H1 (cell line): ENCODE measurements at regions not wholly inside any gene's neighbourhood (a gene's known extent, or its start where the extent isn't known, plus 50 kb on each side); places are given as distances from the start of the nearest gene placed in this dataset.

Experiments used
- CTCF ChIA-PET: fragments of 300-600 bp; sonication (Branson Sonifier 250); formaldehyde crosslinking; loops from one replicate; lab custom pipeline; 2021; ENCODE audit not compliant: partially characterized antibody; lab: Charles Lee
- POLR2A ChIA-PET: fragments of 300-600 bp; sonication (Branson Sonifier 250); formaldehyde crosslinking; loops from one replicate; lab custom pipeline; 2021; ENCODE audit warnings: inconsistent platforms; ENCODE audit not compliant: partially characterized antibody; lab: Charles Lee
- DNase-seq, 2 experiments: peaks; one replicate each; pipeline versions ENCODE4 v3.0.0 to v3.0.0-alpha.2; 2010 to 2022; ENCODE audit warnings: low spot score in 2 of 2, low read depth in 1 of 2, mixed read lengths in 1 of 2
- FAIRE-seq: peaks from 2 replicates; lab custom pipeline; 2011; peaks lifted over from hg19 to GRCh38; lab: Jason Lieb, UNC
- H2AFZ ChIP-seq: 2 replicates; pipeline ENCODE4 v1.8.1; 2012; ENCODE audit warnings: low read length, inconsistent platforms
- H2AK5ac ChIP-seq: 2 replicates; pipeline ENCODE4 v1.6.1; 2013; ENCODE audit warnings: low read depth, low read length
- H2BK120ac ChIP-seq: replicated peaks from 2 replicates; pipeline ENCODE3; 2013; ENCODE audit warnings: low read depth, low read length, inconsistent platforms
- H2BK12ac ChIP-seq: 2 replicates; pipeline ENCODE4 v1.6.1; 2013; ENCODE audit warnings: low read depth, low read length
- H2BK15ac ChIP-seq: 2 replicates; pipeline ENCODE4 v1.6.1; 2013; ENCODE audit warnings: low read length
- H2BK20ac ChIP-seq: 2 replicates; pipeline ENCODE4 v1.6.1; 2013; ENCODE audit warnings: low read length
- H2BK5ac ChIP-seq: 2 replicates; pipeline ENCODE4 v1.6.1; 2013; ENCODE audit warnings: low read depth, low read length
- H3K14ac ChIP-seq: 2 replicates; pipeline ENCODE4 v1.6.1; 2013; ENCODE audit warnings: inconsistent platforms; ENCODE audit not compliant: insufficient read length
- H3K18ac ChIP-seq: 2 replicates; pipeline ENCODE4 v1.6.1; 2013; ENCODE audit warnings: low read length; ENCODE audit errors: extremely low read depth
- H3K23ac ChIP-seq: 2 replicates; pipeline ENCODE4 v1.6.1; 2013; ENCODE audit warnings: inconsistent platforms; ENCODE audit not compliant: insufficient read length
- H3K23me2 ChIP-seq: 2 replicates; pipeline ENCODE4 v1.6.1; 2013; ENCODE audit warnings: low read depth, low read length
- H3K27ac ChIP-seq: 2 replicates; pipeline ENCODE4 v1.6.1; 2011; ENCODE audit warnings: low read depth, low read length, inconsistent platforms
- H3K27me3 ChIP-seq, 4 experiments: replicated peaks in 1 of 4; 1 replicate in 1 of 4; 2 replicates in 3 of 4; pipeline versions ENCODE4 v1.6.1 to v1.8.1; 2011 to 2013; ENCODE audit warnings: low read length in 3 of 4, mild to moderate bottlenecking in 3 of 4, inconsistent platforms in 2 of 4, mixed read lengths in 2 of 4, moderate library complexity in 1 of 4; ENCODE audit not compliant: control insufficient read depth in 3 of 4, insufficient read depth in 3 of 4; ENCODE audit errors: extremely low read depth in 1 of 4
- H3K36me3 ChIP-seq, 4 experiments: 2 replicates each; pipeline versions ENCODE4 v1.6.1 to v1.8.1; 2011 to 2013; ENCODE audit warnings: mild to moderate bottlenecking in 4 of 4, low read length in 3 of 4, moderate library complexity in 2 of 4, control low read depth in 1 of 4, inconsistent platforms in 1 of 4; ENCODE audit not compliant: insufficient read depth in 4 of 4, control insufficient read depth in 2 of 4
- H3K4ac ChIP-seq: replicated peaks from 2 replicates; pipeline ENCODE3; 2013; ENCODE audit warnings: low read length, low read depth, mixed read lengths, inconsistent platforms; ENCODE audit not compliant: insufficient read length
- H3K4me1 ChIP-seq, 4 experiments: replicated peaks in 1 of 4; 1 replicate in 1 of 4; 2 replicates in 3 of 4; pipeline versions ENCODE4 v1.6.1 to v1.8.1; 2011 to 2013; ENCODE audit warnings: low read length in 3 of 4, inconsistent platforms in 2 of 4, mixed read lengths in 1 of 4; ENCODE audit not compliant: insufficient read depth in 4 of 4, control insufficient read depth in 3 of 4
- H3K4me2 ChIP-seq, 2 experiments: 2 replicates each; pipeline versions ENCODE4 v1.6.1 to v1.8.1; 2011 to 2013; ENCODE audit warnings: low read depth in 2 of 2, low read length in 2 of 2, control low read depth in 1 of 2, inconsistent platforms in 1 of 2, mild to moderate bottlenecking in 1 of 2; ENCODE audit not compliant: insufficient read depth in 1 of 2
- H3K4me3 ChIP-seq, 4 experiments: fragments of 200-600, 300-600 bp in 1 of 4; sonication (generic), shearing (Covaris generic), sonication (Bioruptor Twin) in 1 of 4; 2 replicates each; pipeline versions ENCODE4 v1.5.1 to v1.8.1; 2011 to 2016; ENCODE audit warnings: low read length in 4 of 4, low read depth in 3 of 4, control low read depth in 2 of 4, inconsistent platforms in 2 of 4, mild to moderate bottlenecking in 2 of 4, mixed read lengths in 1 of 4, moderate library complexity in 1 of 4; ENCODE audit not compliant: insufficient read depth in 2 of 4; ENCODE audit errors: extremely low read depth in 1 of 4
- H3K56ac ChIP-seq: replicated peaks from 2 replicates; pipeline ENCODE3; 2013; ENCODE audit warnings: low read depth, mild to moderate bottlenecking, mixed read lengths, low read length, inconsistent platforms; ENCODE audit not compliant: insufficient read length
- H3K79me1 ChIP-seq: 2 replicates; pipeline ENCODE4 v1.6.1; 2013; ENCODE audit warnings: low read depth, low read length, control low read depth
- H3K79me2 ChIP-seq, 2 experiments: 2 replicates each; pipeline versions ENCODE4 v1.6.1 to v1.8.1; 2012 to 2013; ENCODE audit warnings: low read length in 2 of 2, mild to moderate bottlenecking in 2 of 2, inconsistent platforms in 1 of 2; ENCODE audit not compliant: insufficient read depth in 2 of 2, control insufficient read depth in 1 of 2
- H3K9ac ChIP-seq, 4 experiments: replicated peaks in 1 of 4; 1 replicate in 1 of 4; 2 replicates in 3 of 4; pipeline versions ENCODE4 v1.6.1 to v1.8.1; 2011 to 2013; ENCODE audit warnings: low read depth in 3 of 4, low read length in 3 of 4, control low read depth in 2 of 4, mild to moderate bottlenecking in 2 of 4, moderate library complexity in 2 of 4, inconsistent platforms in 1 of 4; ENCODE audit errors: extremely low read depth in 1 of 4
- H3K9me3 ChIP-seq, 2 experiments: 2 replicates each; pipeline versions ENCODE4 v1.6.1 to v1.8.1; 2012 to 2013; ENCODE audit warnings: mild to moderate bottlenecking in 2 of 2, moderate library complexity in 2 of 2, control low read depth in 1 of 2, inconsistent platforms in 1 of 2, low read depth in 1 of 2, low read length in 1 of 2, mixed read lengths in 1 of 2; ENCODE audit not compliant: insufficient read depth in 2 of 2
- H4K20me1 ChIP-seq, 2 experiments: replicated peaks in 1 of 2; 2 replicates each; pipeline versions ENCODE3 to v1.8.1; 2011 to 2013; ENCODE audit warnings: inconsistent platforms in 2 of 2, low read length in 2 of 2, mild to moderate bottlenecking in 1 of 2; ENCODE audit not compliant: insufficient read depth in 2 of 2, control insufficient read depth in 1 of 2
- H4K5ac ChIP-seq: 2 replicates; pipeline ENCODE4 v1.6.1; 2013; ENCODE audit warnings: low read length, low read depth, mixed read lengths, inconsistent platforms; ENCODE audit not compliant: insufficient read length
- H4K8ac ChIP-seq: 2 replicates; pipeline ENCODE4 v1.8.0; 2013; ENCODE audit warnings: mild to moderate bottlenecking, moderate library complexity, low read length, inconsistent platforms; ENCODE audit not compliant: insufficient read depth; ENCODE audit errors: extremely low read depth
- H4K91ac ChIP-seq: replicated peaks from 2 replicates; pipeline ENCODE3; 2013; ENCODE audit warnings: low read length, mixed read lengths, inconsistent platforms; ENCODE audit not compliant: insufficient read length
- BCL11A ChIP-seq, 2 experiments: IDR thresholded peaks; one replicate each; pipeline ENCODE4 v1.6.1; 2011; ENCODE audit warnings: low read depth in 2 of 2, low read length in 2 of 2, mild to moderate bottlenecking in 2 of 2
- CTBP2 ChIP-seq: IDR thresholded peaks from 2 replicates; pipeline ENCODE4 v1.7.0; 2011; ENCODE audit warnings: borderline replicate concordance, mild to moderate bottlenecking, moderate library complexity, mixed read lengths, low read length; ENCODE audit not compliant: insufficient read depth, insufficient read length
- MAFK ChIP-seq: IDR thresholded peaks from 2 replicates; pipeline ENCODE4 v1.6.1; 2012; ENCODE audit warnings: low read depth, mild to moderate bottlenecking, improper control_type of control experiment, low read length
- ZNF274 ChIP-seq: IDR thresholded peaks from 2 replicates; pipeline ENCODE4 v1.7.0; 2012; ENCODE audit warnings: low read length, borderline replicate concordance; ENCODE audit errors: extremely low read depth
- WGBS, 2 experiments: shearing (Covaris generic) in 1 of 2; methylation state at CpG; one replicate each; pipeline versions ENCODE4 v1.1.6 to v1.1.7; 2013 to 2015; ENCODE audit warnings: low lambda C conversion rate in 2 of 2, mixed read lengths in 2 of 2, inconsistent platforms in 1 of 2, low coverage in 1 of 2, missing lambda C conversion rate in 1 of 2; ENCODE audit not compliant: insufficient replicate concordance in 2 of 2, insufficient coverage in 1 of 2, insufficient read length in 1 of 2; ENCODE audit errors: extremely low coverage in 1 of 2, missing lambda C conversion rate in 1 of 2; 5-methylcytosine and 5-hydroxymethylcytosine counted together

- Histone ChIP-seq H4K5ac (no peak overlapping the region), H3K23ac (no peak overlapping the region), H3K79me2 (no peaks in the 10 kb centered on the region), H3K9me3 (no peaks in the 10 kb centered on the region), H3K18ac (no peak overlapping the region), H2BK120ac (no peak overlapping the region), H2BK5ac (no peak overlapping the region), H3K9ac (no peak overlapping the region), H4K91ac (no peak overlapping the region), H3K27ac (no peak overlapping the region), H3K14ac (no peak overlapping the region), H2AK5ac (no peak overlapping the region), H3K4me3 (no peak overlapping the region), H3K4me1 (peaks cover 0 to 4% (median 0%) of the 10 kb centered on the region in 4 experiments; a peak in 1 of 7 replicates), H3K79me1 (no peaks in the 10 kb centered on the region), H4K8ac (no peak overlapping the region), H2BK20ac (no peak overlapping the region), H2BK15ac (no peak overlapping the region), H3K4me2 (no peak overlapping the region), H3K4ac (no peak overlapping the region), H3K27me3 (no peaks in the 10 kb centered on the region), H3K23me2 (no peaks in the 10 kb centered on the region), H3K36me3 (no peaks in the 10 kb centered on the region), H4K20me1 (no peaks in the 10 kb centered on the region), H3K56ac (no peak overlapping the region), H2BK12ac (no peak overlapping the region), H2AFZ (no peak overlapping the region)
- ChIA-PET CTCF (interaction anchor here (0.6 kb wide), 1 partner anchor 9 kb away, joined by 3 read pairs; no protein-coding TSS in a partner anchor), POLR2A (no interaction called here)
- FAIRE-seq (no peak), DNase-seq (no peak)
- WGBS, 2 experiments: 89% methylated on average over 3 of the region's 3 CpGs; no CpG with 5 or more reads in 1 of the 2 experiments
- no peak for TF ChIP-seq CTBP2
- TF ChIP-seq BCL11A (IDR thresholded peaks at IDR 0.05; ENCODE audit: low read depth in 2 of 2, low read length in 2 of 2): no peak
- no peak for TF ChIP-seq MAFK
- TF ChIP-seq ZNF274: no peak
Observed at GRCh38 chr4:100681289-100681688, 163.5 kb upstream of the EMCN start.
